ENCODE measurements at regions not wholly inside any gene's neighbourhood (a gene's known extent, or its start where the extent isn't known, plus 50 kb on each side); places are given as distances from the start of the nearest gene placed in this dataset.

DNA sequence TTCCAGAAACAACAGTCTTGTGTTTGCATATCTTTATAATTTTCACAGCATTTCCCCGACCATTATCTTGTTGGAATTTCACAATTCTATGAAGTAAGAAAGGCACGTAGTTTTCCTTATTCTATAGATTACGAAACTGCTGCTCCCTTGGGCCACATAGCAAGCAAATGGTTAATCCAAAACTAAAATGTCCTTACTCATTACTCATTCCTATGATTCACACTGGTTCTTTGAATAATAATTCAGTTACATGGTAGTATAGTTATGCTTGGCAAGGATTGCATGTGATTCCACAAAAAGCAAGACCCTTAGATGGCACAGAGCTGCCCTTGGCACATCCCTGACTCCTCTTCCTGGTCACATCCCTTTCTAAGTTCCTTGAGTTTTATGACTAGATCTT lies 51.2 kb downstream of the OR13H1 start:
- Histone ChIP-seq H3K4me1 (no peaks in the 10 kb centered on the region), H3K36me3 (no peaks in the 10 kb centered on the region), H3K27me3 (no peaks in the 10 kb centered on the region), H3K4me3 (no peak overlapping the region), H3K9me3 (no peaks in the 10 kb centered on the region), H3K27ac (no peak overlapping the region)
- 78% methylated on average over 3 of the region's 3 CpGs for WGBS
- no peak for TF ChIP-seq EP300 (IDR thresholded peaks at IDR 0.05)
- TF ChIP-seq POLR2A (IDR thresholded peaks at IDR 0.05): no peak
- no peak for TF ChIP-seq POLR2AphosphoS5 (IDR thresholded peaks at IDR 0.05)
- TF ChIP-seq, protein P1, sequence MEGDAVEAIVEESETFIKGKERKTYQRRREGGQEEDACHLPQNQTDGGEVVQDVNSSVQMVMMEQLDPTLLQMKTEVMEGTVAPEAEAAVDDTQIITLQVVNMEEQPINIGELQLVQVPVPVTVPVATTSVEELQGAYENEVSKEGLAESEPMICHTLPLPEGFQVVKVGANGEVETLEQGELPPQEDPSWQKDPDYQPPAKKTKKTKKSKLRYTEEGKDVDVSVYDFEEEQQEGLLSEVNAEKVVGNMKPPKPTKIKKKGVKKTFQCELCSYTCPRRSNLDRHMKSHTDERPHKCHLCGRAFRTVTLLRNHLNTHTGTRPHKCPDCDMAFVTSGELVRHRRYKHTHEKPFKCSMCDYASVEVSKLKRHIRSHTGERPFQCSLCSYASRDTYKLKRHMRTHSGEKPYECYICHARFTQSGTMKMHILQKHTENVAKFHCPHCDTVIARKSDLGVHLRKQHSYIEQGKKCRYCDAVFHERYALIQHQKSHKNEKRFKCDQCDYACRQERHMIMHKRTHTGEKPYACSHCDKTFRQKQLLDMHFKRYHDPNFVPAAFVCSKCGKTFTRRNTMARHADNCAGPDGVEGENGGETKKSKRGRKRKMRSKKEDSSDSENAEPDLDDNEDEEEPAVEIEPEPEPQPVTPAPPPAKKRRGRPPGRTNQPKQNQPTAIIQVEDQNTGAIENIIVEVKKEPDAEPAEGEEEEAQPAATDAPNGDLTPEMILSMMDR (IDR thresholded peaks at IDR 0.05): no peak
- DNase-seq (ENCODE audit: low spot score in 2 of 2): no peak

DNA sequence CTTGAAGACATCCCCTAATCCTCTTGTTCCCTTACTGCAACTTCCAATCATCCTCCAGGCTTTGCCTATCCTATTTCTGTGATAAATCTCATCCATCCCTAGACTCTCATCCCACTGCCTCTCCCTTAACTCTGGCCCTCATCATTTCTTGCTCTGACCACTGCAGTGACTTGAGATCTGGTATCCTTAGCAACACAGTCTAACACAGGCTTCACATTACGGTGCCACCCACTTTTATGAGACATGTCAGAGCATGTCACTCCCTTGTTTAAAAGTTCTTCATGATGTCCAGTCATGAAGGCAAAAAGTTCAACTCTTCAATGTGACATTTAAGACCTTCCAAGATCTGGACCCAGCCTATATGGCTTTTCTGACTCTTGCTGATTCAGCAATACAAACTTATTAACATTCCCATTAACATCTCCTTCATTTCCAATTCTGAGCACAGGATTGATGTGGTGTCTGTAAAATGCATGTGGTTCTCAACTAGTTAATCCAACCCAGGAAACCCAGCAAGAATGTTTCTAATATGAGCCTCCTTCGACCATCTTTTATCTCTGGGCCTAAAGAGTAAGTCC lies 64.0 kb downstream of the OR13H1 start:
- Histone ChIP-seq H3K27me3 (no peaks in the 10 kb centered on the region), H3K36me3 (no peaks in the 10 kb centered on the region), H3K27ac (no peak overlapping the region), H3K4me1 (no peaks in the 10 kb centered on the region), H3K4me3 (no peak overlapping the region), H3K9me3 (no peaks in the 10 kb centered on the region)
- no peak for TF ChIP-seq POLR2AphosphoS5 (IDR thresholded peaks at IDR 0.05)
- TF ChIP-seq, protein P1 (IDR thresholded peaks at IDR 0.05): no peak
- no peak for TF ChIP-seq EP300 (IDR thresholded peaks at IDR 0.05)
- no peak for TF ChIP-seq POLR2A (IDR thresholded peaks at IDR 0.05)
- WGBS: 59% methylated on average over 2 of the region's 2 CpGs
- DNase-seq (ENCODE audit: low spot score in 2 of 2): no peak

DNA sequence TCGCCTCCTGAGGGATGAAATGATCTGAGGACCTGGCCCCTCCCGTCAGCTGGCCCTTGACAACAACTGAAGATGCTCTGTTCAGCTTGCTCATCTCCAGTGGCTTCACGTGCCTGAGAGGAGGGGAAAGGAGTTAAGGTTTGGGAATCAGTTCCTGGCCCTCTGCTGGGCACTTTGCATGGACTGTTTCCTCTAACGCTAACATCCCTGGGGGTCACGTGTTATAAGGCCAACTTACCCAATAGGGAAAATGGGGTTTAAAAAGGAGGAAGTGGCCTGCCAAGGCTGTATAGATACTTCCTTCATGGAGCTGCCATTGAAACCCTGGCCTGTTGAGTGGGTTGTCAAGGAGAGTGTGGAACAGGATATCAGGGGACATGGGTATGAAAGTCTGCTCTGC lies 65.6 kb downstream of the OR13H1 start:
- Histone ChIP-seq H3K27me3 (no peaks in the 10 kb centered on the region), H3K4me3 (no peak overlapping the region), H3K36me3 (no peaks in the 10 kb centered on the region), H3K27ac (no peak overlapping the region), H3K9me3 (no peaks in the 10 kb centered on the region), H3K4me1 (no peaks in the 10 kb centered on the region)
- no peak for TF ChIP-seq POLR2AphosphoS5 (IDR thresholded peaks at IDR 0.05)
- no peak for TF ChIP-seq POLR2A (IDR thresholded peaks at IDR 0.05)
- TF ChIP-seq EP300 (IDR thresholded peaks at IDR 0.05): no peak
- TF ChIP-seq, protein P1 (IDR thresholded peaks at IDR 0.05): no peak
- DNase-seq (ENCODE audit: low spot score in 2 of 2): no peak
- 54% methylated on average over 5 of the region's 5 CpGs for WGBS

DNA sequence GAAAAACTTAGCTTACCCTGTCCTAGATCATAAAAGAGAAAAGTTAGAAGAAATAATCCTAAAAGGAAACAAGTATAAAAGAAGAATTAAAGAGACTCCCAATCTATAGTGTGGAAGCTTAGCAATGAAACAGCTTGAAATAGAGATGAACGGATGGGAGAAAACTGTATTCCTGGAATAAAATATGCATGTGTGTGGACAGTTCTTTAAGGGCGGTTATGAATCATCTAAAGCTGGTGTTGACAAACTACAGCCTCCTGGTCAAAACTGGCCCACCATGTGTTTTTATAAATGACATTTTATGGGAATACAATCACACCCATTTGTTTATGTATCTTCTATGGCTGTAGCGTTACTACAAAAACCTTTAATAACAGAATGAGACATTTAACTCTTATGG lies 69.4 kb downstream of the OR13H1 start:
- H3K27ac ChIP-seq: no peak overlapping the region
- no peaks in the 10 kb centered on the region for H3K9me3 ChIP-seq
- H3K36me3 ChIP-seq: no peaks in the 10 kb centered on the region
- whole genome bisulfite sequencing: 71% methylated on average over 3 of the region's 3 CpGs
- TF ChIP-seq EP300 (IDR thresholded peaks at IDR 0.05) (no peak), POLR2A (IDR thresholded peaks at IDR 0.05) (no peak), POLR2AphosphoS5 (IDR thresholded peaks at IDR 0.05) (no peak)
- TF ChIP-seq, protein P1 (IDR thresholded peaks at IDR 0.05): no peak
- H3K27me3 ChIP-seq: no peaks in the 10 kb centered on the region
- H3K4me1 ChIP-seq: no peaks in the 10 kb centered on the region
- DNase-seq (ENCODE audit: low spot score in 2 of 2): no peak
- no peak overlapping the region for H3K4me3 ChIP-seq

DNA sequence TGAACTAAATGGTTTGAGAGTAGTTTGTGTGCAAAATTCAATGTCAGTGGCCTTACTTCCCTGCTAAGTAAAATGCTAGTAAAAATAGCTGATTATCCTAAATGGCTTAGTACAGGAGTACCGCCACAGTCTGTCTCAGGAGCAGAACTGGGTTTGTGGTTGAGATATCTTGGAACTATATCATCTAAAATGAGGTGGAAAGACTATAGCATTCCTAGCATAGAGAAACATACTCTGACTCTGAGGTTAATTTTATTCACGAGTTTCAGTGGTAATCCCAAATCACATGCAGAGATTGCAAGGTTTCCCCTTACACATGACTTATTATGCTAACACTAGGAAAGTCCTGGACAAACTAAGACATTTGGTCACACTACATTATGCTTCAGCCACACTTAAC lies 70.4 kb downstream of the OR13H1 start:
- Histone ChIP-seq H3K4me1 (no peaks in the 10 kb centered on the region), H3K27me3 (no peaks in the 10 kb centered on the region), H3K4me3 (no peak overlapping the region), H3K27ac (no peak overlapping the region), H3K36me3 (no peaks in the 10 kb centered on the region), H3K9me3 (no peaks in the 10 kb centered on the region)
- 53% methylated on average over 2 of the region's 2 CpGs for WGBS
- DNase-seq (ENCODE audit: low spot score in 2 of 2): no peak
- TF ChIP-seq POLR2A (IDR thresholded peaks at IDR 0.05): no peak
- no peak for TF ChIP-seq EP300 (IDR thresholded peaks at IDR 0.05)
- no peak for TF ChIP-seq POLR2AphosphoS5 (IDR thresholded peaks at IDR 0.05)
- TF ChIP-seq, protein P1 (IDR thresholded peaks at IDR 0.05): no peak

Data from suprapubic skin (tissue), 4 donors.